Suprapubic skin (tissue), 3 donors: ENCODE measurements at regions not wholly inside any gene's neighbourhood (a gene's known extent, or its start where the extent isn't known, plus 50 kb on each side); places are given as distances from the start of the nearest gene placed in this dataset.

Experiments
- POLR2AphosphoS5 ChIP-seq, 3 donors: sonication (generic); formaldehyde crosslinking; IDR thresholded peaks; one replicate each; pipeline ENCODE4 v1.6.1; 2017; ENCODE audit warnings: antibody characterized with exemption in 3 of 3
- TF ChIP-seq, protein P1 (sequence below), 2 donors: fragments of 200-600 bp in 1 of 2; fragments of 450-650 bp in 1 of 2; sonication (generic) in 1 of 2; IDR thresholded peaks; one replicate each; pipeline ENCODE4 v1.5.1; 2016 to 2019; ENCODE audit warnings: antibody characterized with exemption in 2 of 2, mild to moderate bottlenecking in 1 of 2, moderate library complexity in 1 of 2

DNA sequence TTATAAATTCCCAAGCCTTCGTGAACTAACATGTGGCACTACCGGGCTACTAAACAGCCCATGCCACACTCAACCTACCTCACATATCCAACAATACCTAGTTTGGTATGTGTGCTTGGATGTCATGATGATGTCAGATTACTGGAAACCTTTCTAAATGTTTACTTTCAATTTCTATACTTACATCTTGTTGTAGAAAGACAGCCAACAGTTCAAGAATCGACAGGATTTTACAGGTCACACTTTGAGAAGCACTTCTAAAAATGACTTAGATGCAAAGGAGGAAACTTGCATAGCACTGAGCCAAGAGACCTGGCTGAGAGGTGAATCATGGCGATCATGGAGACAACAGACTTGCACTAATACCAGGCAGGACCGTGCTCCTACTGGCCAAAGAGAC lies 209.9 kb downstream of the COL4A1 start:
- TF ChIP-seq, protein P1, sequence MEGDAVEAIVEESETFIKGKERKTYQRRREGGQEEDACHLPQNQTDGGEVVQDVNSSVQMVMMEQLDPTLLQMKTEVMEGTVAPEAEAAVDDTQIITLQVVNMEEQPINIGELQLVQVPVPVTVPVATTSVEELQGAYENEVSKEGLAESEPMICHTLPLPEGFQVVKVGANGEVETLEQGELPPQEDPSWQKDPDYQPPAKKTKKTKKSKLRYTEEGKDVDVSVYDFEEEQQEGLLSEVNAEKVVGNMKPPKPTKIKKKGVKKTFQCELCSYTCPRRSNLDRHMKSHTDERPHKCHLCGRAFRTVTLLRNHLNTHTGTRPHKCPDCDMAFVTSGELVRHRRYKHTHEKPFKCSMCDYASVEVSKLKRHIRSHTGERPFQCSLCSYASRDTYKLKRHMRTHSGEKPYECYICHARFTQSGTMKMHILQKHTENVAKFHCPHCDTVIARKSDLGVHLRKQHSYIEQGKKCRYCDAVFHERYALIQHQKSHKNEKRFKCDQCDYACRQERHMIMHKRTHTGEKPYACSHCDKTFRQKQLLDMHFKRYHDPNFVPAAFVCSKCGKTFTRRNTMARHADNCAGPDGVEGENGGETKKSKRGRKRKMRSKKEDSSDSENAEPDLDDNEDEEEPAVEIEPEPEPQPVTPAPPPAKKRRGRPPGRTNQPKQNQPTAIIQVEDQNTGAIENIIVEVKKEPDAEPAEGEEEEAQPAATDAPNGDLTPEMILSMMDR (IDR thresholded peaks at IDR 0.05): no peak
- no peak for TF ChIP-seq POLR2AphosphoS5 (IDR thresholded peaks at IDR 0.05)
